Heart right ventricle (tissue), 16 donors: ENCODE measurements at regions not wholly inside any gene's neighbourhood (a gene's known extent, or its start where the extent isn't known, plus 50 kb on each side); places are given as distances from the start of the nearest gene placed in this dataset.

Experiments
- ATAC-seq, 8 donors: fragments of 200-7000 bp; cut with Tn5 transposase; one replicate each; pipeline ENCODE4 v1.9.1; 2020; ENCODE audit warnings: mild to moderate bottlenecking in 8 of 8, moderate library complexity in 8 of 8, moderate number of reproducible peaks in 1 of 8
- DNase-seq, 2 donors: peaks; one replicate each; pipeline ENCODE4 v3.0.0-alpha.2; 2020
- H3K27ac ChIP-seq, 10 donors: fragments of 200-600 bp; sonication (generic) in 2 of 10; one replicate each; pipeline versions ENCODE4 v1.5.0 to v1.8.0; 2020 to 2022; ENCODE audit warnings: mild to moderate bottlenecking in 3 of 10
- H3K27me3 ChIP-seq, 7 donors: fragments of 200-600 bp; one replicate each; pipeline ENCODE4 v1.8.0; 2021 to 2022; ENCODE audit warnings: mild to moderate bottlenecking in 2 of 7
- H3K36me3 ChIP-seq, 9 donors: fragments of 200-600 bp; sonication (generic) in 1 of 9; one replicate each; pipeline versions ENCODE4 v1.5.0 to v1.8.0; 2020 to 2022; ENCODE audit warnings: mild to moderate bottlenecking in 2 of 9
- H3K4me1 ChIP-seq, 9 donors: fragments of 200-600 bp; sonication (generic) in 1 of 9; one replicate each; pipeline versions ENCODE4 v1.5.0 to v1.8.0; 2020 to 2022; ENCODE audit warnings: mild to moderate bottlenecking in 4 of 9
- H3K4me3 ChIP-seq, 10 donors: fragments of 200-600 bp; sonication (generic) in 2 of 10; one replicate each; pipeline versions ENCODE4 v1.5.0 to v1.8.0; 2020 to 2022; ENCODE audit warnings: mild to moderate bottlenecking in 7 of 10, moderate library complexity in 2 of 10
- H3K9me3 ChIP-seq, 11 donors: fragments of 200-600 bp in 10 of 11; sonication (generic) in 2 of 11; one replicate each; pipeline versions ENCODE4 v1.5.0 to v1.8.0; 2013 to 2022; ENCODE audit warnings: mild to moderate bottlenecking in 2 of 11, control low read depth in 1 of 11, moderate library complexity in 1 of 11
- CTCF ChIP-seq, 9 donors: fragments of 200-600 bp; sonication (generic) in 2 of 9; IDR thresholded peaks; one replicate each; pipeline versions ENCODE4 v1.5.0 to v1.8.0; 2021 to 2022; ENCODE audit warnings: antibody characterized with exemption in 9 of 9, mild to moderate bottlenecking in 5 of 9, moderate library complexity in 1 of 9
- WGBS, 2 donors: extraction: QIAGEN DNeasy Blood & Tissue Kit; methylation state at CpG; one replicate each; pipeline ENCODE4 v1.1.7; 2013; ENCODE audit warnings: inconsistent platforms in 1 of 2; 5-methylcytosine and 5-hydroxymethylcytosine counted together
- intact Hi-C, 10 donors: fragments of 100-400 bp; cut with DNase I; formaldehyde crosslinking; loops; one replicate each; pipeline versions ENCODE4 v1.11.1 to v1.14.2; 2022
- donor health status: Arrhythmogenic right ventricular cardiomyopathy.
- donor health status: ischemic (EF 13 %, LVEDD 7.1; RV severe dilation, severe dysfunction).
- donor health status: healthy with polysubstance abuse.
- donor health status: DM: no; HTN: yes; CAD: no.
- donor health status: DM: no; HTN: no; CAD: no.
- donor health status: ischemic (EF 25% LVEDD 6.9; RV normal size, moderate dysfunction).
- donor health status: ischemic (EF 25% LVEDD 5.7; RV mildly dilated, moderate dysfunction).
- donor health status: healthy.
- donor health status: DM: yes; HTN: yes; CAD: no.
- donor health status: Ischemic cardiomyopathy.
- donor health status: ischemic (EF 35%, LVEDD 5.7; RV mildly dilated, moderate dysfunction).
- donor health status: nonischemic (EF 11% LVEDD 7.7; RV severe dilation, severe dysfunction).
- donor health status: DM: yes; HTN: yes; CAD: no.
- donor health status: PGD.
- donor health status: ischemic (EF 29% LVEDD 5.4; RV normal size, mild dysfunction).
- donor health status: nonischemic (EF 23%, LVEDD 6.1; RV moderate dilation, normal function).

DNA sequence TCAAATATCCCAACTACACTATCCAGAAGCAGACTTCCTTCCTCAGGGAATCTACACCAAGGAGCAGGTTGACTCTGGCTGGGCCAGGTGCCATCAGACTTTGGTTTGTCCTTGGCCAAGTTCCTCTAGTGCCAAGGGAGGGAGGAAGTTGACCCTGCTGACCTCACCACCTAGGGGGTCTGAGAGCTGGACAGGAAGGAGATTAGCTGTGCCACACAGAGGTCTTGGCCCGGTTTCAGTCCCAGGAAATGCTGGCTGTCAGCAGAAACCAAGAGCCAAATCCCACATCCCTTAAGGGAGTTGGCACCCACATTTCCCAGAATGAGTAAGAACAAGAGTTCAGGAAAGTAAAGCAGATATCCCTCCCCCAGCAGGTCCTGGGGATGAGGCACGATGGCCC, 178.2 kb downstream of the SALL1 start:
- Histone ChIP-seq H3K9me3 (no peaks in the 10 kb centered on the region), H3K4me1 (no peaks in the 10 kb centered on the region), H3K27ac (no peak overlapping the region), H3K36me3 (no peaks in the 10 kb centered on the region), H3K27me3 (peaks cover 0 to 21% (median 4%) of the 10 kb centered on the region in 7 donors), H3K4me3 (no peak overlapping the region)
- intact Hi-C loops = no loop called here
- no peak for TF ChIP-seq CTCF (IDR thresholded peaks at IDR 0.05)
- 70 to 71% methylated on average over 2 of the region's 2 CpGs for WGBS, 2 donors
- ATAC-seq (no peak), DNase-seq (no peak)

DNA sequence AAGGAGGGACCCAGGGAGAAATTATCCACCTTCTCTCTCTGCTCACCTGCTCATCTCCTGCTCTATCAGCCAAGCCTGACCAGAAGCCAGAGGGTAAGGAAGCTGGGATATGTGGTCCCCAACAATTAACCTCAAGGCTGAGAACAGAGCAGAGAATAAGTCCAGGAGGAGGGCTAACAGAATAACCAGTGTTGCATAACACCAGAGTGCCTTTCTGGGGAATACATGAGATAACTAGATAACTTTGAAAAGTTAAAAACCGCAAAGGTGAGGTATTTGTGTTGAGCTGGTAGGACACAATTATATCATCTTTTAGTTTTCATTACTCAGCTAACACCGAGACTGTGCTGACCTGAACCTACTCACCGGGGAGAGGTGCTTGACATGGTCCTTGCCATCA, 180.8 kb downstream of the SALL1 start:
- H3K4me1 ChIP-seq = no peaks in the 10 kb centered on the region
- peaks cover 0 to 18% (median 0%) of the 10 kb centered on the region in 7 donors for H3K27me3 ChIP-seq
- H3K36me3 ChIP-seq = no peaks in the 10 kb centered on the region
- ATAC-seq = no peak
- no peak for TF ChIP-seq CTCF (IDR thresholded peaks at IDR 0.05)
- no peak for DNase-seq
- H3K9me3 ChIP-seq = no peaks in the 10 kb centered on the region
- H3K4me3 ChIP-seq = no peak overlapping the region
- 83 to 88% methylated on average over 3 of the region's 3 CpGs for WGBS, 2 donors
- H3K27ac ChIP-seq = no peak overlapping the region
- intact Hi-C loops = no loop called here

GRCh38 chr16:50967827-50968612, 183.1 kb downstream of the SALL1 start:
- TF ChIP-seq CTCF (IDR thresholded peaks at IDR 0.05) = no peak
- Histone ChIP-seq H3K4me1 (no peaks in the 10 kb centered on the region), H3K4me3 (no peak overlapping the region), H3K27me3 (peaks cover 0 to 6% (median 0%) of the 10 kb centered on the region in 7 donors), H3K9me3 (no peaks in the 10 kb centered on the region), H3K36me3 (no peaks in the 10 kb centered on the region), H3K27ac (no peak overlapping the region)
- ATAC-seq (no peak), DNase-seq (no peak)
- 75 to 87% methylated on average over 3 of the region's 3 CpGs for WGBS, 2 donors
- intact Hi-C loops = no loop called here

GRCh38 chr16:50964491-50964890, 186.6 kb downstream of the SALL1 start:
- intact Hi-C loops = no loop called here
- H3K36me3 ChIP-seq = no peaks in the 10 kb centered on the region
- no peaks in the 10 kb centered on the region for H3K9me3 ChIP-seq
- no peak overlapping the region for H3K4me3 ChIP-seq
- no peaks in the 10 kb centered on the region for H3K4me1 ChIP-seq
- DNase-seq = no peak
- no peak overlapping the region for H3K27ac ChIP-seq
- TF ChIP-seq CTCF (IDR thresholded peaks at IDR 0.05) = no peak
- peaks cover 0 to 4% (median 0%) of the 10 kb centered on the region in 7 donors for H3K27me3 ChIP-seq
- 70 to 86% methylated on average over 1 of the region's 1 CpG for WGBS, 2 donors
- ATAC-seq = no peak
